ENCODE measurements at regions not wholly inside any gene's neighbourhood (a gene's known extent, or its start where the extent isn't known, plus 50 kb on each side); places are given as distances from the start of the nearest gene placed in this dataset.

DNA sequence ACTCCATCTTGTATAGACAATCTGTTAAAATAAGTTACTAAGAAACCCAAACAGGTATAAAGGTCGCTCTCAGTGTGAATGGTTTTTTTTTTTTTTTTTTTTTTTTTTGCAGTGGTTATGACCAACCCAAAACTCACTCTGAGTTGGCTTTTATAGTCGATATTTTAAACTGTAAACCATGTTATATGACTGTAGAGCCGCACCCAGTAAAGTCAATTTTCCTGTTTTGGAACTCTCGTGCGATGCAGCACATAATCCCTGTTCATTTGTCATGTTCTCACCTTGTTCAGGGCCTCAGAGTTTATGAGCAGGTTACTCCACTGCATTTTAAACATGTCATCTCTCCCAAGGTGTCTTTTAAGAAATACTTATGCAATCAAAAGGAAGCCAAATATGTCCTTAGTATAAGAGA is 112.5 kb downstream of the KLF5 start:
- ATAC-seq = no peak
- TF ChIP-seq BACH2 (CRISPR knock-in tag; IDR thresholded peaks at IDR 0.05; ENCODE audit: borderline replicate concordance) (no peak), ARNTL (CRISPR knock-in tag; IDR thresholded peaks at IDR 0.05; ENCODE audit: borderline replicate concordance, low read depth) (no peak), ZFP30 (CRISPR knock-in tag; IDR thresholded peaks at IDR 0.05) (no peak), GLIS3 (CRISPR knock-in tag; IDR thresholded peaks at IDR 0.05) (no peak), OSR1 (CRISPR knock-in tag; IDR thresholded peaks at IDR 0.05) (no peak)
- TF ChIP-seq, protein P1, sequence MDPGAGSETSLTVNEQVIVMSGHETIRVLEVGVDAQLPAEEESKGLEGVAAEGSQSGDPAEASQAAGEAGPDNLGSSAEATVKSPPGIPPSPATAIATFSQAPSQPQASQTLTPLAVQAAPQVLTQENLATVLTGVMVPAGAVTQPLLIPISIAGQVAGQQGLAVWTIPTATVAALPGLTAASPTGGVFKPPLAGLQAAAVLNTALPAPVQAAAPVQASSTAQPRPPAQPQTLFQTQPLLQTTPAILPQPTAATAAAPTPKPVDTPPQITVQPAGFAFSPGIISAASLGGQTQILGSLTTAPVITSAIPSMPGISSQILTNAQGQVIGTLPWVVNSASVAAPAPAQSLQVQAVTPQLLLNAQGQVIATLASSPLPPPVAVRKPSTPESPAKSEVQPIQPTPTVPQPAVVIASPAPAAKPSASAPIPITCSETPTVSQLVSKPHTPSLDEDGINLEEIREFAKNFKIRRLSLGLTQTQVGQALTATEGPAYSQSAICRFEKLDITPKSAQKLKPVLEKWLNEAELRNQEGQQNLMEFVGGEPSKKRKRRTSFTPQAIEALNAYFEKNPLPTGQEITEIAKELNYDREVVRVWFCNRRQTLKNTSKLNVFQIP (CRISPR knock-in tag; IDR thresholded peaks at IDR 0.05; ENCODE audit: borderline replicate concordance, low read depth) = no peak
- TF ChIP-seq, protein P2, sequence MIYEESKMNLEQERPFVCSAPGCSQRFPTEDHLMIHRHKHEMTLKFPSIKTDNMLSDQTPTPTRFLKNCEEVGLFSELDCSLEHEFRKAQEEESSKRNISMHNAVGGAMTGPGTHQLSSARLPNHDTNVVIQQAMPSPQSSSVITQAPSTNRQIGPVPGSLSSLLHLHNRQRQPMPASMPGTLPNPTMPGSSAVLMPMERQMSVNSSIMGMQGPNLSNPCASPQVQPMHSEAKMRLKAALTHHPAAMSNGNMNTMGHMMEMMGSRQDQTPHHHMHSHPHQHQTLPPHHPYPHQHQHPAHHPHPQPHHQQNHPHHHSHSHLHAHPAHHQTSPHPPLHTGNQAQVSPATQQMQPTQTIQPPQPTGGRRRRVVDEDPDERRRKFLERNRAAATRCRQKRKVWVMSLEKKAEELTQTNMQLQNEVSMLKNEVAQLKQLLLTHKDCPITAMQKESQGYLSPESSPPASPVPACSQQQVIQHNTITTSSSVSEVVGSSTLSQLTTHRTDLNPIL (CRISPR knock-in tag; IDR thresholded peaks at IDR 0.05; ENCODE audit: low read depth) = no peak

DNA sequence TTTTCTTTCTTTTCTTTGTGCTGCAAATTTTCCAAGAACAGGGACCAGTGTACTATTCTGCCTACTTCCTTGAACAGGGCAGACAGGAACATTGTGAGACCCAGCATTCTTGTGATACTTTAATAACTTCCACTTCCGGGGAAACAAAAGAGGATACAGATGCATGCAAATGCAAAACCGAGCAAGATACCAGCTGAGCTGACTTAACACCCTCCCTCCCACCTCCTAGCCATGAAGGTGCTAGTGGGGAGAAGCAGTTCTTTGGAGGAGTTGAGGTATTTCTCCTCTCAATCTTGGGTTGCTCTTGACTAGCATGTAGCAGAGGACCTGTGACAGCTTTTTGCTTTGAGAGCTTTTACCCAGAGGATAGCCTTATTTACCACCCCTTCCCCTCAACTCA is 111.2 kb downstream of the KLF5 start:
- TF ChIP-seq, protein P3, sequence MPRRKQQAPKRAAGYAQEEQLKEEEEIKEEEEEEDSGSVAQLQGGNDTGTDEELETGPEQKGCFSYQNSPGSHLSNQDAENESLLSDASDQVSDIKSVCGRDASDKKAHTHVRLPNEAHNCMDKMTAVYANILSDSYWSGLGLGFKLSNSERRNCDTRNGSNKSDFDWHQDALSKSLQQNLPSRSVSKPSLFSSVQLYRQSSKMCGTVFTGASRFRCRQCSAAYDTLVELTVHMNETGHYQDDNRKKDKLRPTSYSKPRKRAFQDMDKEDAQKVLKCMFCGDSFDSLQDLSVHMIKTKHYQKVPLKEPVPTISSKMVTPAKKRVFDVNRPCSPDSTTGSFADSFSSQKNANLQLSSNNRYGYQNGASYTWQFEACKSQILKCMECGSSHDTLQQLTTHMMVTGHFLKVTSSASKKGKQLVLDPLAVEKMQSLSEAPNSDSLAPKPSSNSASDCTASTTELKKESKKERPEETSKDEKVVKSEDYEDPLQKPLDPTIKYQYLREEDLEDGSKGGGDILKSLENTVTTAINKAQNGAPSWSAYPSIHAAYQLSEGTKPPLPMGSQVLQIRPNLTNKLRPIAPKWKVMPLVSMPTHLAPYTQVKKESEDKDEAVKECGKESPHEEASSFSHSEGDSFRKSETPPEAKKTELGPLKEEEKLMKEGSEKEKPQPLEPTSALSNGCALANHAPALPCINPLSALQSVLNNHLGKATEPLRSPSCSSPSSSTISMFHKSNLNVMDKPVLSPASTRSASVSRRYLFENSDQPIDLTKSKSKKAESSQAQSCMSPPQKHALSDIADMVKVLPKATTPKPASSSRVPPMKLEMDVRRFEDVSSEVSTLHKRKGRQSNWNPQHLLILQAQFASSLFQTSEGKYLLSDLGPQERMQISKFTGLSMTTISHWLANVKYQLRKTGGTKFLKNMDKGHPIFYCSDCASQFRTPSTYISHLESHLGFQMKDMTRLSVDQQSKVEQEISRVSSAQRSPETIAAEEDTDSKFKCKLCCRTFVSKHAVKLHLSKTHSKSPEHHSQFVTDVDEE (CRISPR knock-in tag; IDR thresholded peaks at IDR 0.05) = no peak
- TF ChIP-seq ZFP30 (CRISPR knock-in tag; IDR thresholded peaks at IDR 0.05) = no peak
- TF ChIP-seq TOX (CRISPR knock-in tag; IDR thresholded peaks at IDR 0.05; ENCODE audit: borderline replicate concordance) = no peak
- ATAC-seq = no peak

DNA sequence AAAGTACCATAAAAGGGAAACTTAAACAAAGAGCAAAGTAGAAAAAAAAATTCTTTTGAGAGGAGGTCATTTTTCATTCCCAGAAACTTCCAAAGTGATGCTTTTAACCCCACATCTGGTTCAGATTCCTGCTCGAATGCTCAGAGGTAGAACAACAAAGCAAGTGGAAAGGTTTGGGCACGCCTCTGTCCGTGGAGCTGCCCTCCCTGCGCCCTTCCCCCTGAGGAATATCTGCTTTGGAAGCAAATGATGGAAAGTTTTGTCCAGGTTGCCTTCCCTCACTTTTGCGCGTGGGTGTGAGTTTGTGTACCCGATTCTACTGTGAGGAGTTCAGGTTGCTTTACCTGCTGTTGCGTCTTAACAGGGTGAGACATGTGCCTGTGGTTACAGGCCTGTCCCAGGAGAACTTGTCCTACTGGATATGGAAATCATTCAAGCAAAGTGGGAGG is 110.2 kb downstream of the KLF5 start:
- peak; percentile 18; the same call in 1 of the 3 replicates for ATAC-seq

More for the DNA sequence above, 110.2 kb downstream of the KLF5 start:
- TF ChIP-seq, protein P4, sequence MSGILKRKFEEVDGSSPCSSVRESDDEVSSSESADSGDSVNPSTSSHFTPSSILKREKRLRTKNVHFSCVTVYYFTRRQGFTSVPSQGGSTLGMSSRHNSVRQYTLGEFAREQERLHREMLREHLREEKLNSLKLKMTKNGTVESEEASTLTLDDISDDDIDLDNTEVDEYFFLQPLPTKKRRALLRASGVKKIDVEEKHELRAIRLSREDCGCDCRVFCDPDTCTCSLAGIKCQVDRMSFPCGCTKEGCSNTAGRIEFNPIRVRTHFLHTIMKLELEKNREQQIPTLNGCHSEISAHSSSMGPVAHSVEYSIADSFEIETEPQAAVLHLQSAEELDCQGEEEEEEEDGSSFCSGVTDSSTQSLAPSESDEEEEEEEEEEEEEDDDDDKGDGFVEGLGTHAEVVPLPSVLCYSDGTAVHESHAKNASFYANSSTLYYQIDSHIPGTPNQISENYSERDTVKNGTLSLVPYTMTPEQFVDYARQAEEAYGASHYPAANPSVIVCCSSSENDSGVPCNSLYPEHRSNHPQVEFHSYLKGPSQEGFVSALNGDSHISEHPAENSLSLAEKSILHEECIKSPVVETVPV (CRISPR knock-in tag; IDR thresholded peaks at IDR 0.05) = no peak
- no peak for TF ChIP-seq OSR1 (CRISPR knock-in tag; IDR thresholded peaks at IDR 0.05)
- no peak for TF ChIP-seq RARB (CRISPR knock-in tag; IDR thresholded peaks at IDR 0.05)
- TF ChIP-seq, protein P5, sequence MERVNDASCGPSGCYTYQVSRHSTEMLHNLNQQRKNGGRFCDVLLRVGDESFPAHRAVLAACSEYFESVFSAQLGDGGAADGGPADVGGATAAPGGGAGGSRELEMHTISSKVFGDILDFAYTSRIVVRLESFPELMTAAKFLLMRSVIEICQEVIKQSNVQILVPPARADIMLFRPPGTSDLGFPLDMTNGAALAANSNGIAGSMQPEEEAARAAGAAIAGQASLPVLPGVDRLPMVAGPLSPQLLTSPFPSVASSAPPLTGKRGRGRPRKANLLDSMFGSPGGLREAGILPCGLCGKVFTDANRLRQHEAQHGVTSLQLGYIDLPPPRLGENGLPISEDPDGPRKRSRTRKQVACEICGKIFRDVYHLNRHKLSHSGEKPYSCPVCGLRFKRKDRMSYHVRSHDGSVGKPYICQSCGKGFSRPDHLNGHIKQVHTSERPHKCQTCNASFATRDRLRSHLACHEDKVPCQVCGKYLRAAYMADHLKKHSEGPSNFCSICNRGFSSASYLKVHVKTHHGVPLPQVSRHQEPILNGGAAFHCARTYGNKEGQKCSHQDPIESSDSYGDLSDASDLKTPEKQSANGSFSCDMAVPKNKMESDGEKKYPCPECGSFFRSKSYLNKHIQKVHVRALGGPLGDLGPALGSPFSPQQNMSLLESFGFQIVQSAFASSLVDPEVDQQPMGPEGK (CRISPR knock-in tag; IDR thresholded peaks at IDR 0.05; ENCODE audit: borderline replicate concordance) = no peak
- TF ChIP-seq ARNTL (CRISPR knock-in tag; IDR thresholded peaks at IDR 0.05; ENCODE audit: borderline replicate concordance, low read depth) = no peak
- TF ChIP-seq GLIS3 (CRISPR knock-in tag; IDR thresholded peaks at IDR 0.05) = no peak
- no peak for TF ChIP-seq PPARA (CRISPR knock-in tag; IDR thresholded peaks at IDR 0.05; ENCODE audit: borderline replicate concordance)
- TF ChIP-seq ZFP30 (CRISPR knock-in tag; IDR thresholded peaks at IDR 0.05) = no peak
- TF ChIP-seq, protein P2 (CRISPR knock-in tag; IDR thresholded peaks at IDR 0.05; ENCODE audit: low read depth) = no peak
- TF ChIP-seq, protein P1 (CRISPR knock-in tag; IDR thresholded peaks at IDR 0.05; ENCODE audit: borderline replicate concordance, low read depth) = no peak
- no peak for TF ChIP-seq ZNF565 (CRISPR knock-in tag; conservative IDR thresholded peaks at IDR 0.05; ENCODE audit: low read depth)
- TF ChIP-seq CSDC2 (CRISPR knock-in tag; IDR thresholded peaks at IDR 0.05) = no peak
- TF ChIP-seq ESRRG (CRISPR knock-in tag; IDR thresholded peaks at IDR 0.05) = no peak
- TF ChIP-seq ZNF70 (CRISPR knock-in tag; IDR thresholded peaks at IDR 0.05) = no peak
